ENCODE measurements at regions not wholly inside any gene's neighbourhood (a gene's known extent, or its start where the extent isn't known, plus 50 kb on each side); places are given as distances from the start of the nearest gene placed in this dataset.
"Not testable (repeated sequence)": the region's sequence is repeated elsewhere in the genome, so short reads cannot be mapped to it uniquely, and the experiment has no call there.

- H3K36me3 Mint-ChIP-seq (ENCODE audit: insufficient read depth), result peaks cover 2% of the 10 kb centered on the region
- H3K4me3 Mint-ChIP-seq, result no peak overlapping the region
- peaks cover 14% of the 10 kb centered on the region for H3K9me3 Mint-ChIP-seq
- H3K27me3 Mint-ChIP-seq, result no peaks in the 10 kb centered on the region
- ATAC-seq (replicated peaks; ENCODE audit: extremely low read depth, poor library complexity, severe bottlenecking) (no peak), DNase-seq (ENCODE audit: low spot score in 2 of 2) (no peak)
- no peak overlapping the region for H3K27ac Mint-ChIP-seq (ENCODE audit: low read depth)
- H3K4me1 Mint-ChIP-seq, result no peaks in the 10 kb centered on the region
These were observed 364.6 kb upstream of the EPHA6 start for GRCh38 chr3:96449803-96450202.

GRCh38 chr3:96450699-96451098 is 363.7 kb upstream of the EPHA6 start:
- Mint-ChIP-seq H3K27me3 (no peaks in the 10 kb centered on the region), H3K4me3 (no peak overlapping the region), H3K27ac (ENCODE audit: low read depth) (no peak overlapping the region), H3K36me3 (ENCODE audit: insufficient read depth) (peaks cover 2% of the 10 kb centered on the region), H3K9me3 (peaks cover 17% of the 10 kb centered on the region), H3K4me1 (no peaks in the 10 kb centered on the region)
- DNase-seq (ENCODE audit: low spot score in 2 of 2) (no peak), ATAC-seq (replicated peaks; ENCODE audit: extremely low read depth, poor library complexity, severe bottlenecking) (no peak)

DNA sequence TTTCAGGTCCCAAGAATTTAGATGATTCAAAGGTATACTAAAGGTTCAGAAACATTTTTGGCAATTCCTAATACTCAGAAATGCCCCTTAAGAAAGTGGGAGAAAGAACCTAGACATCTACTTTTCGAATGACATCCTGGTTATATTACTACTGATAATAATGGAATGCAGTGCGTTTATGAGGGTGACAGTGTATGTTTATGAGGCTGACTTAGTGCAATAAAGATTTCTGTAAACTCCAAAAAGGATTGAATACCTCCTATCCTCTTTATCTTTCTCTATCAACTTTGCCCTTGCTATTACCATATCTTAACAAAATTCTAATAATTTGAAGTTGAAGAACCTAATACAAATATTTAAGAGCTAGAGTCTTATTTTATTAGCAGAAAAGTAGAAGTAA is 348.9 kb upstream of the EPHA6 start:
- ATAC-seq (replicated peaks; ENCODE audit: extremely low read depth, poor library complexity, severe bottlenecking) (no peak), DNase-seq (ENCODE audit: low spot score in 2 of 2) (no peak)
- no peaks in the 10 kb centered on the region for H3K27me3 Mint-ChIP-seq
- no peak overlapping the region for H3K4me3 Mint-ChIP-seq
- no peaks in the 10 kb centered on the region for H3K36me3 Mint-ChIP-seq (ENCODE audit: insufficient read depth)
- H3K27ac Mint-ChIP-seq (ENCODE audit: low read depth), result no peak overlapping the region
- H3K4me1 Mint-ChIP-seq, result no peaks in the 10 kb centered on the region
- H3K9me3 Mint-ChIP-seq, result peaks cover 5% of the 10 kb centered on the region

DNA sequence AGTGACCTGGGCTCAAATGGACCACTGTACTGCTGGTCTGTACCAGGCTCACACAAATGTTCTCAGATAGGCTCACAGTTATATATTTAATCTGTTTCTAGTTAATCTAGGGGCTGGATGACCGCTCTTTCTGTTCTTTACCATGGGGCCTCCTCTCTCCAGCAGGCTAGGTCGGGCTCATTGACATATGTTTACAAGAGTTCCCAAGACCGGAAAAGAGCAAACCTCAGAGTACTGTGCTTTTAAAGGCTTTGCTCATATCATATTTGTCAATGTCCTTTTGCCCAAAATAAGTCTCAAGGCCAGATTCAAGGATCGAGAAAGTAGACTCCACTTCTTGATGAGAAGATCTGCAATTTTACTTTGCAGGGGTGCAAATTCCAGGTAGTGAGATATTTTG is 348.0 kb upstream of the EPHA6 start:
- H3K36me3 Mint-ChIP-seq (ENCODE audit: insufficient read depth), result no peaks in the 10 kb centered on the region
- DNase-seq (ENCODE audit: low spot score in 2 of 2) (no peak), ATAC-seq (replicated peaks; ENCODE audit: extremely low read depth, poor library complexity, severe bottlenecking) (no peak)
- no peaks in the 10 kb centered on the region for H3K27me3 Mint-ChIP-seq
- H3K27ac Mint-ChIP-seq (ENCODE audit: low read depth), result no peak overlapping the region
- no peaks in the 10 kb centered on the region for H3K4me1 Mint-ChIP-seq
- H3K4me3 Mint-ChIP-seq, result no peak overlapping the region
- H3K9me3 Mint-ChIP-seq, result peaks cover 5% of the 10 kb centered on the region

DNA sequence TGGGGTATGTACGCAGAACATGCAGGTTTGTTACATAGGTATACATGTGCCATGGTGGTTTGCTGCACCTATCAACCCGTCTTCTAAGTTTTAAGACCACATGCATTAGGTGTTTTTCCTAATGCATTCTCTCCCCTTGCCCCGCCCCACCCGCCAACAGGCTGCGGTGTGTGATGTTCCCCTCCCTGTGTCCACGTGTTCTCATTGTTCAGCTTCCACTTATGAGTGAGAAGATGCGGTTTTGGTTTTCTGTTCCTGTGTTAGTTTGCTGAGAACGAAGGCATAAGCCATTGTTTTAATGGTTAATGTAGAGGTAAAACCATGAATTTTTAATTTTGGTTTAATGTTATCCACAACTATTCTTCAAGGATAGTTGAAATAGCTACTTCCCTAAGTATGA is 346.8 kb upstream of the EPHA6 start:
- no peak for ATAC-seq (replicated peaks; ENCODE audit: extremely low read depth, poor library complexity, severe bottlenecking)
- no peak for DNase-seq (ENCODE audit: low spot score in 2 of 2)
- H3K27ac Mint-ChIP-seq (ENCODE audit: low read depth), result no peak overlapping the region
- no peaks in the 10 kb centered on the region for H3K27me3 Mint-ChIP-seq
- H3K36me3 Mint-ChIP-seq (ENCODE audit: insufficient read depth), result no peaks in the 10 kb centered on the region
- peaks cover 5% of the 10 kb centered on the region for H3K9me3 Mint-ChIP-seq
- H3K4me1 Mint-ChIP-seq, result no peaks in the 10 kb centered on the region
- no peak overlapping the region for H3K4me3 Mint-ChIP-seq

GRCh38 chr3:96478496-96478895 is 335.9 kb upstream of the EPHA6 start:
- ATAC-seq (replicated peaks; ENCODE audit: extremely low read depth, poor library complexity, severe bottlenecking), result no peak

GRCh38 chr3:96480881-96481280 is 333.5 kb upstream of the EPHA6 start:
- Mint-ChIP-seq H3K36me3 (ENCODE audit: insufficient read depth) (no peaks in the 10 kb centered on the region), H3K9me3 (peaks cover 4% of the 10 kb centered on the region), H3K27ac (ENCODE audit: low read depth) (no peak overlapping the region), H3K27me3 (no peaks in the 10 kb centered on the region), H3K4me1 (no peaks in the 10 kb centered on the region), H3K4me3 (no peak overlapping the region)
- no peak for ATAC-seq (replicated peaks; ENCODE audit: extremely low read depth, poor library complexity, severe bottlenecking)
- DNase-seq (ENCODE audit: low spot score in 2 of 2), result no peak

More at GRCh38 chr3:96478496-96478895, 335.9 kb upstream of the EPHA6 start:
- Mint-ChIP-seq H3K27me3 (no peaks in the 10 kb centered on the region), H3K9me3 (peaks cover 4% of the 10 kb centered on the region), H3K4me1 (no peaks in the 10 kb centered on the region), H3K27ac (ENCODE audit: low read depth) (no peak overlapping the region), H3K4me3 (no peak overlapping the region), H3K36me3 (ENCODE audit: insufficient read depth) (no peaks in the 10 kb centered on the region)
- DNase-seq (ENCODE audit: low spot score in 2 of 2), result no peak

DNA sequence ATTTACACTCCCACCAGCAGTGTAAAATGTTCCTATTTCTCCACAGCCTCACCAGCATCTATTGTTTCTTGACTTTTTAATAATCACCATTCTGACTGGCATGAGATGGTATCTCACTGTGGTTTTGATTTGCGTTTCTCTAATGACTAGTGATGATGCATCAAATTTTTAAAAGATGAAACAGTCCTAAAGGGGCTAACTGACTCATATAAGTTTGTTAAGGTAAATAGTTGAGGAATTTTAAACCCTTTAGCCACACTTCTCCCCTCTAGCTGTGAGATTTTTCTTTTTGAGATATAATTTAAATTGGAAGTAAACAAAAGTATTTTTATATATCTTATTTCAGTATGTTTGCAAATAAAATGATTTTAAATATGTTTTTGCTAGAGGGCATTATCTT is 331.2 kb upstream of the EPHA6 start:
- not testable (repeated sequence) for H3K9me3 Mint-ChIP-seq; ATAC-seq (replicated peaks; ENCODE audit: extremely low read depth, poor library complexity, severe bottlenecking); DNase-seq (ENCODE audit: low spot score in 2 of 2); H3K27ac Mint-ChIP-seq (ENCODE audit: low read depth); H3K4me1 Mint-ChIP-seq; H3K36me3 Mint-ChIP-seq (ENCODE audit: insufficient read depth); H3K27me3 Mint-ChIP-seq; H3K4me3 Mint-ChIP-seq

DNA sequence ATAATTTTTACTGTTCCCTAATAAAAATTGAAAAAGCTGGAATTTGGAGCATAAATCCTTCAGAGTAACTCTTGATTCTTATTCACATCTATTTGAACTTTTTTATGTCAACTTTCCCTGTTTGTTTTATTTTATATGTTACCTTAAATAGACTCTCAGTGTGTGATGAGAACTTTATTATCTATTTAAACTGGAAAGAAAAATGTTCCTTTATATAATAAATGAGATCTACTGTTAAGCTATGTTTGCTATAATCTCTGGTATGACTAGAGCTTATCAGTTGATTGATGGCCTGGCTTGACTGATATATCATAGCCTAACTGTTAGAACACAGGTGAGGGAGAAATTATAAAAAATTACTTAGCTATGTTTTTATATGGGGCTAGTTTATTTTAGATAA is 330.6 kb upstream of the EPHA6 start:
- Mint-ChIP-seq H3K27me3 (no peaks in the 10 kb centered on the region), H3K9me3 (peaks cover 10% of the 10 kb centered on the region), H3K36me3 (ENCODE audit: insufficient read depth) (no peaks in the 10 kb centered on the region), H3K4me1 (no peaks in the 10 kb centered on the region), H3K4me3 (no peak overlapping the region), H3K27ac (ENCODE audit: low read depth) (no peak overlapping the region)
- no peak for ATAC-seq (replicated peaks; ENCODE audit: extremely low read depth, poor library complexity, severe bottlenecking)
- no peak for DNase-seq (ENCODE audit: low spot score in 2 of 2)

DNA sequence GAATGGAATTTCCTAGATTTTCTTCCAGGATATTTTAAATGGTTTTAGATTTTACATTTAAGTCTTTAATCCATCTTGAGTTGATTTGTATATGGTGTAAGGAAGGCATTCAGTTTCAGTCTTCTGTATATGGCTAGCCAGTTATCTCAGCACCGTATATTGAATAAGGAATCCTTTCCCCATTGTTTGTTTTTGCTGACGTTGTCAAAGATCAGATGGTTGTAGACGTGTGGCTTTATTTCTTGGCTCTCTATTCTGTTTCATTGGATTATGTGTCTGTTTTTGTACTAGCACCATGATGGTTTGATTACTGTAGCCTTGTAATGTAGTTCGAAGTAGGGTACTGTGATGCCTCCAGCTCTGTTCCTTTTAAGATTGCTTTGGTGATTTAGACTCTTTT is 325.7 kb upstream of the EPHA6 start:
- H3K27ac Mint-ChIP-seq (ENCODE audit: low read depth), result no peak overlapping the region
- H3K27me3 Mint-ChIP-seq, result no peaks in the 10 kb centered on the region
- ATAC-seq (replicated peaks; ENCODE audit: extremely low read depth, poor library complexity, severe bottlenecking), result no peak
- H3K4me3 Mint-ChIP-seq, result no peak overlapping the region
- DNase-seq (ENCODE audit: low spot score in 2 of 2), result no peak
- peaks cover 31% of the 10 kb centered on the region for H3K9me3 Mint-ChIP-seq
- no peaks in the 10 kb centered on the region for H3K4me1 Mint-ChIP-seq
- H3K36me3 Mint-ChIP-seq (ENCODE audit: insufficient read depth), result no peaks in the 10 kb centered on the region

- Mint-ChIP-seq H3K4me1 (no peaks in the 10 kb centered on the region), H3K27me3 (no peaks in the 10 kb centered on the region), H3K27ac (ENCODE audit: low read depth) (no peak overlapping the region), H3K9me3 (peaks cover 35% of the 10 kb centered on the region), H3K4me3 (no peak overlapping the region), H3K36me3 (ENCODE audit: insufficient read depth) (no peaks in the 10 kb centered on the region)
- DNase-seq (ENCODE audit: low spot score in 2 of 2) (no peak), ATAC-seq (replicated peaks; ENCODE audit: extremely low read depth, poor library complexity, severe bottlenecking) (no peak)
These were observed 323.4 kb upstream of the EPHA6 start for GRCh38 chr3:96491023-96491422.

GRCh38 chr3:96491868-96492267 is 322.5 kb upstream of the EPHA6 start:
- H3K9me3 Mint-ChIP-seq, result peaks cover 43% of the 10 kb centered on the region
- H3K36me3 Mint-ChIP-seq (ENCODE audit: insufficient read depth), result no peaks in the 10 kb centered on the region
- H3K27me3 Mint-ChIP-seq, result no peaks in the 10 kb centered on the region
- ATAC-seq (replicated peaks; ENCODE audit: extremely low read depth, poor library complexity, severe bottlenecking) (no peak), DNase-seq (ENCODE audit: low spot score in 2 of 2) (no peak)
- H3K4me1 Mint-ChIP-seq, result no peaks in the 10 kb centered on the region
- no peak overlapping the region for H3K4me3 Mint-ChIP-seq
- no peak overlapping the region for H3K27ac Mint-ChIP-seq (ENCODE audit: low read depth)

GRCh38 chr3:96510334-96510733 is 304.1 kb upstream of the EPHA6 start:
- no peak for DNase-seq (ENCODE audit: low spot score in 2 of 2)
- Mint-ChIP-seq H3K4me3 (no peak overlapping the region), H3K36me3 (ENCODE audit: insufficient read depth) (no peaks in the 10 kb centered on the region), H3K27me3 (no peaks in the 10 kb centered on the region), H3K9me3 (peaks cover 8% of the 10 kb centered on the region), H3K4me1 (no peaks in the 10 kb centered on the region), H3K27ac (ENCODE audit: low read depth) (no peak overlapping the region)
- ATAC-seq (replicated peaks; ENCODE audit: extremely low read depth, poor library complexity, severe bottlenecking), result no peak

DNA sequence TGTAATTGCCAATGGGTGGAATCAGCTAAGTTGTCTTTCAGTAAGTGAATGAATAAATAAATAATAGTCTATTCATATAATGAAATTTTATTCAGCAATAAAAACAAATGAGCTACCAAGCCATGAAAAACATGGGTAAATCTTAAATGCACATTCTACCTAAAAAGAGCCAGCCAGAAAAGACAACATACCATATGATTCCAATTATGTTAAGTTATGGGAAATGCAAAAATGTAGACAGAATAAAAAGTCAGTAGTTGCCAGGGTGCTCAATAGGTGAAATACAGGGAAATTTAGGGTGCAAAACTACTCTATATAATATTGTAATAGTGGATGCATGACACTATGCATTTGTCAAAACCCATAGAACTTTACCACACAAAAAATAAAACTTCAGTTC is 277.2 kb upstream of the EPHA6 start:
- no peak overlapping the region for H3K27ac Mint-ChIP-seq (ENCODE audit: low read depth)
- H3K4me3 Mint-ChIP-seq, result no peak overlapping the region
- no peak for DNase-seq (ENCODE audit: low spot score in 2 of 2)
- peaks cover 17% of the 10 kb centered on the region for H3K9me3 Mint-ChIP-seq
- H3K36me3 Mint-ChIP-seq (ENCODE audit: insufficient read depth), result no peaks in the 10 kb centered on the region
- H3K4me1 Mint-ChIP-seq, result no peaks in the 10 kb centered on the region
- H3K27me3 Mint-ChIP-seq, result no peaks in the 10 kb centered on the region
- no peak for ATAC-seq (replicated peaks; ENCODE audit: extremely low read depth, poor library complexity, severe bottlenecking)

Measured in central memory CD8-positive, alpha-beta T cell (primary cell).